ENCODE measurements at regions not wholly inside any gene's neighbourhood (a gene's known extent, or its start where the extent isn't known, plus 50 kb on each side); places are given as distances from the start of the nearest gene placed in this dataset.

- TF ChIP-seq ZNF318 (CRISPR knock-in tag; IDR thresholded peaks at IDR 0.05) (no peak), HOMEZ (CRISPR knock-in tag; IDR thresholded peaks at IDR 0.05; ENCODE audit: low read depth) (peak; percentile 39; the same call in 1 of the 2 replicates), TGIF2 (CRISPR knock-in tag; IDR thresholded peaks at IDR 0.05) (no peak), ZNF749 (CRISPR knock-in tag; IDR thresholded peaks at IDR 0.05; ENCODE audit: borderline replicate concordance) (no peak)
Observed at GRCh38 chr12:79525357-79525756, 165.4 kb downstream of the PAWR start (continued).

Measured in HepG2 (cell line).